GM19455 (cell line): ENCODE measurements at regions not wholly inside any gene's neighbourhood (a gene's known extent, or its start where the extent isn't known, plus 50 kb on each side); places are given as distances from the start of the nearest gene placed in this dataset.

Experiments
- ATAC-seq: cut with Tn5 transposase; IDR thresholded peaks from one replicate; pipeline ENCODE4 v1.9.1; 2021; ENCODE audit not compliant: unreplicated experiment

GRCh38 chr2:515441-516127, 161.6 kb downstream of the TMEM18 start:
- ATAC-seq = no peak

- ATAC-seq = no peak
Observed at GRCh38 chr2:513981-514706, 163.1 kb downstream of the TMEM18 start.

- no peak for ATAC-seq
Observed at GRCh38 chr2:510839-511238, 166.4 kb downstream of the TMEM18 start.

DNA sequence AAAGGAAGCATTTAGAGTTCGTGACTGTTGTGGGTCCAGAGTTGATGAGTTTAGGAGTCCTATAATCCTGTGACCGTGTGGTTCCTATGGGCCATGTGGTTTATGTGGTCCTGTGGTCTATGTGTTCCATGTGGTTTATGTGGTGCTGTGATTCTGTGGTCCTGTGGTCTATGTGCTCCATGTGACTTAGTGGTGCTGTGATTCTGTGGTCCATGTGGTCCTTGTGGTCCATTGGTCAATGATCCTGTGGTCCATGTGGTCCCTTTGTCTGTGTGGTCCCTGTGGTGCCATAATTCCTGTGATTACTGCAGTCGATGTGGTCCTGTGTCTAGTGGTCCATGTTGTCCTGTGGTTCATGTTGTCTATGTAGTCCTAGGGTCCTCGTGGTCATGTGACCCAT, 167.3 kb downstream of the TMEM18 start:
- no peak for ATAC-seq

DNA sequence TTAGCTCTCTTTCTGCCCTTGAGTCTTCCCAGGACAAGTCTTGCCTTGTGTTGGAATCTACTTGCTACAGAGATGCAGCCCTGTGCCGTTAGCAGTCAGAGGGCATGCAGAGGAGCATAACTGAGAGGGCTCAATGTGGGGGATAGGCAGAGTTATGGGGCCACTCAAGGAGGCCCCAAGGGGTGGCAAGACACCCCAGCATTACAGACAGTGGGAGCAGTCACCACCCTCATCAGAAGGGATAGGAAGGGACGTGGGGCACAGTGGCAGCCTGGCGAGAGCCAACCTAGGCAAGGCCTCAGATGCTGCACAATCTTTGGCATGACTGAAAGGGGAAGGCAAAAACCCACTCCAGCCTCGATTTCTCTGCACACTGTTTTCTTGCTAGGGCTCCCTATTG, 169.1 kb downstream of the TMEM18 start:
- no peak for ATAC-seq

DNA sequence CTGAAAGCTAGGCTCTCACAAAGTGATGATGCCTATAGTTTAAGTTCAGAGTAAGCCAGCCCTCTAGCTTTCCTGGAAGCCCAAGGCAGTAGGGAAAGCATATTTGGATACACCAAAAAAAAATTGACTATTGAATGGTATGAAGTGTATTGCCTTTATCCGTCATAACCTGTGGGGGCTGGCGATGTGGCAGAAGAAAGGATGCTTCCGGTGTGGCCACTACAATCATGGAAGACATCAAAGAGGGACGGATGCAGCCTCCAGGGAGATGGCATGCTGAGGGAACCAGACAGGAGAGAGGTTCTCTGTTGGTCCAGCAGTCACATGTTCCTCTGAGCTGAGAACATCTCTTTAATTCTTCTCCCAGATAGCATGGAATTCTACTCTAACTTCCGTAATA, 170.3 kb downstream of the TMEM18 start:
- ATAC-seq = no peak

GRCh38 chr2:506451-506850, 170.8 kb downstream of the TMEM18 start:
- no peak for ATAC-seq

DNA sequence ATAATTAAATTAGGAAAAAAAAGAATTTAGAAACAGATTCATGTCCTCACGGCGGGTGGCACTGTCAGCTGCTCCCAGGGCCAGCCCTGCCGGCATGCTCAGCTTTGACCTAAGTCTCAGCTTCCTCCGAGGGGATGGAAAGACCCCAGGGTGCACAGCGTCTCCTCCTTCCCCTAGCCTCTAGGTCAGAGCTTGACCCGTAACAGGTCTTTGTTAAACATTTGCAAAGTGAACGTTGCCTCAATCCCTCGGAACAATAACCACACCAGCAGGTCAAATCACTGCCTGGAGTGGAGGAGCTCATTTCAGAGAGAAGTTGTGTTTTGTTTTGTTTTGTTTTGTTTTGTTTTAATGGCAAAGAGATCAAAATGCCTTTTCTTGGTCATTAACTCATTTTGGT, 171.3 kb downstream of the TMEM18 start:
- ATAC-seq = no peak

DNA sequence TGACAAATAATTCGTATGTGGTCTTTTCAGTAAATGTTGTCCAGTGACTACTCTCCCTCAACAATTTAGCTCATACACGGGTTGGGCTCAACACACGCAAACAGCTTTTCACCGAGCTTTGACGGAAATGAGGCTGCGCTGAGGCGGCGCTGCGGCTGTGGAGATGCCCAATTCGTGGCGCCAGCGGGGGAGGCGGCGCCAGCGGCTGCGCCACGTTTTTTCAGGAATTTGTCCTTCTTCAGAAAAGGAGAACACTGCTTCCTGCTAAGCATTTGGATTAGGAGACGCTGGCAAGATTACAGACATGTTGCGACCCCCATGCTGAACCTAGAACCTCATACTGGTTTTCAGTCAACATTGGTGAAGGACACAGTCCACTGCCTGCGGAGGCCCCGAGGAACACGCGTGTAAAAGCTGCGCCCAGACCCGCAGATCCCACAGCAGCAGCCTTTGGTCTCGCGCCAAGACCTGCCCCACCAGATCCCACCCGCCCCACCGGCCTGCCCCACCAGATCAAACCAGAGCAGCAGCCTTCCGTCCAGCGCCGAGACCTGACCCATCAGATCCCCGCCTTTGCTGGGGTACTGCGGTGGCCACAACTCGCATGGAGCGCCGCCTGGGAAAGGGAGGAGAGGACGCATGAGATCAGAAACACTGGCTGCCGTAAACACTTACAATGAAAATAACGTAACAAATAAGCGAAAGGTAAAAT, 173.8 kb downstream of the TMEM18 start:
- no peak for ATAC-seq

- no peak for ATAC-seq
Observed at GRCh38 chr2:502831-503230, 174.4 kb downstream of the TMEM18 start.

DNA sequence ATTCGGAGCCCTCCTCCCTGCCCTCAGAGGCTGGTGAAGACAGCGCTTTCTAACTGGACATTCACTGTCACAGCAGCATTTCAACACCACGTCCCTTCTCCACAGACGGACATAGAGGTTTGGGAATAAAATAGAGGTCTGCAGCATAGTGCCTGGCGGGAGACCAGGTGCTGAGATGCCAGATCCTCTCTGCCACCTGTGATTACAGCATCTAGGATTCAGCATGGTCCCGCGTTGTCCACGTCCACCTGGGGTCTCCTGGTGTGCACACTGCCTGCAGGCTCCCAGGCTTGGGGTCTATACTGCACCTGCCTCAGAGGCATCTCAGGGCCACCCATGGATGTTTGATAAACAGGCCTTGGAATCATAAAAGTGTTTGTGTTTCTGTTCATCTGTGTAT, 175.5 kb downstream of the TMEM18 start:
- ATAC-seq = no peak

DNA sequence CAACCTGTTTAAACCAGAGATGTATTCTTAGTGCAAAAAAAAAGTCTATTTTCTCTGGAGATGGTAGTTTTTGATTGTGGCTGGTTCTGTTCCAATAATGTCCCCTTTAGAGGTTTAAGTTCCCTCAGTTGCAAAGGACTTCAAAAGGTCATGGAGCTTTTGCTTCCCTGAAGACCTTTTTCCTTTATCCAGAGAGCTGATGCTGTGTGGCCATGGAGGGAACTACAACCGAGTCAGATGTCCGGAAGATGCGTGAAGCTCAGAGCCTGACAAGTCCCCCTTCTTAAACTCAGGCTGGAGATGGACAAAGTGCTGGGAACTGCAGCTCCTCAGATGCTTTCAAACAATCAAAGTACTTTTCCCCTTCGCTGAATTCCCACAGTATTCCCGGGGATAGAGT, 176.1 kb downstream of the TMEM18 start:
- ATAC-seq = no peak

- ATAC-seq = no peak
Observed at GRCh38 chr2:499726-500125, 177.5 kb downstream of the TMEM18 start.

DNA sequence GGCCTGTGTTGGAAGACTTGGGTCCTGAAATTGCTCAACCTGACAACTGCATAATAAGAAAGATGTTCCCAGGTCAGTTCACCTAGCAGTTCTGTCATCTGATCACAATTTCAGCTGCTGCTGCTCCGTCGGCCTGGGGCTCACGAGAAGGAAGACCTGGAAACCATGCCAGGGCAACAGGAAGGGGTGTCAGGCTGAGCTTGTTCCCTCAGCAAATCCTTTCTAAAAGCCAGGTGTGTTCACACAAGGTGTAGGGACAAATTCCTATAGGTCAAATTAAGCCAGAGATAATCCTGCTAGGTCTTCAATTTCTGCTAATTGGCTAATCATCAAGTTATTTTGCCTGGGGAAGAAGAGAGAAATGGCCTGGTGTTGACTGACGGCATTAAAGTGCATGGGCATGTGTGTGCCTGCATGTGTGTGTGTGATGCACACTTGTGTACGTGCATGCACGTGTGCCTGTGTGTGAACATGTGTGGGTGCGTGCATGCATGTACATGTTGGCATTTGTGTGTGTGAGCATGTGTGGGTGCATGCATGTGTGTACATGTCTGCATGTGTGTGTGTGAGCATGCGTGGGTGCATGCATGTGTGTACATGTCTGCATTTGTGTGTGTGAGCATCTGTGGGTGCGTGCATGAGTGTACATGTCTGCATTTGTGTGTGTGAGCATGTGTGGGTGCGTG, 178.6 kb downstream of the TMEM18 start:
- ATAC-seq = no peak

DNA sequence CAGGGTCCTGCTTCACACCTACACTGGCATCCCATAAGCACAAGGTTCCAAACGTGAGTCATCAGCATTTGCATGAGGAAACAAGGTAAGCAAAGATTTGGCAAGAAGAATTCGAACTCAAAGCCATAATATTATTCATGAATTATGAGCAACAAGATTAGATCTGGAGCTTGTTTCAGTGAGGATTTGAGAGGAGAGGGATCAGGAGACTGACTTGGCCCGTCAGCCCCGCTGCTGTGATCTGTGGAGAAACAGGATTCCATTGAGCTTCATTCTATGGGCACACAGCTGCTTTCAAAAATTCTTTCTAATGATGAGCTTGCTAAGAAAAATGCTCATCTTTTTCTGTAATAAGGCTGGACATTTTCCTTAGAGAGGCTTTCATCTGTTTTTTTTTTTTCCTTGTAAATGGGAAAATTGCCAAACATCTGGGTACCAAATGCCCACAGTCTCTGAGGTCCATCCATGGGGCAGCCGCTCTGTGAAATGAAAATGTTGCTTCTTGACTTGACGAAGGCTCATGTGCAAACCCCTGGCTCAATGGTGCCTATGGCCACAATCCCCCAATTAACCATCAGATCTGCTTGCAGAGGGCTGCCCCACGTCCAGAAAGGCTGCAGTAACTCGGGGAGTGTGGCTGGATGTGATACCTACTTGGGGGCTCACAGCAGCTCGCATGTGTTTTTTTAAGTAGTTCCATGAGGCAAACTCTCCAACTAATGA, 179.3 kb downstream of the TMEM18 start:
- ATAC-seq = no peak

DNA sequence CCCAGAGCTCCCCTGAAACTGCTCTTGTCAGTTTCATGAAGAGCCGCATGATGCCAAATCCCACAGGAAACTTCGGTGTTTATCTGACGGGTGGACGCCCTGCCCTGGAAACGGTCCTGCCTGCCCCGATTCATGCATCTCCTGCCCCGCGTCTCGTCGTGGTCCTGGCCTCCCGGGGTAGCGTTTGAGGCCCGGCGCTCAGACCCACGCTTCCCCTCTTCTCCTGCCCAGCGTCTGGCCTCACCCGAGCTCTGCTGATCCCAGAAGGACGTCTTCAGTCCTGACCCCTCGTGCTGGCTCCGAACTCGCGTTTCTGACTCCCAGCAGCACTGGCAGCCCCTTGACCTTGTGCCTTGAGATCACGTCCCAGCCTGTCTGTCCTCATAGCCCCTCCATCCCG, 180.5 kb downstream of the TMEM18 start:
- ATAC-seq = no peak

DNA sequence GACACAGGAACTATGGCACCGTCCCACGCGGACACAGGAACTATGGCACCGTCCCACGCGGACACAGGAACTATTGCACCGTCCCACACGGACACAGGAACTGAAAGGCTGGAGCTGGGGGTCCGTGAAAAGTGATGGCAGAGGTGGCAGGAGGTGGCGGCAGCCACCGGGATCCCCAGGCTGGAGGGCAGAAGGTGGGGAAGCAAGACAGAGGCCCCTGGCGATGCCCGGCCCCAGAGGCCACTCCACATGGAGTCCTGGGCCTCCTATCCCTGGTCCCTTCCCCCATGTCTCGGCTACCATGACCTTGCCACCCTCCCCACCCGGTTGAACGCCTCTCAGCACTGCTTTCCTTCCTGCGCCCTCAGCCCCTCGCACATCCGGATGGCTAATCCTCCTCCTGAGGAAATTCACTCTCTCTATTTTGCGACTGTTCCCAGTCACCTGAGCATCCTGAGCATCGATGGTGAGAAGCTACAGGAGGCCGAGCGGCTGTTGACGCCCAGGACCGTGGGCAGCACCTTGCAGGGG, 181.4 kb downstream of the TMEM18 start:
- ATAC-seq = no peak

- no peak for ATAC-seq
Observed at GRCh38 chr2:494853-495252, 182.4 kb downstream of the TMEM18 start.

DNA sequence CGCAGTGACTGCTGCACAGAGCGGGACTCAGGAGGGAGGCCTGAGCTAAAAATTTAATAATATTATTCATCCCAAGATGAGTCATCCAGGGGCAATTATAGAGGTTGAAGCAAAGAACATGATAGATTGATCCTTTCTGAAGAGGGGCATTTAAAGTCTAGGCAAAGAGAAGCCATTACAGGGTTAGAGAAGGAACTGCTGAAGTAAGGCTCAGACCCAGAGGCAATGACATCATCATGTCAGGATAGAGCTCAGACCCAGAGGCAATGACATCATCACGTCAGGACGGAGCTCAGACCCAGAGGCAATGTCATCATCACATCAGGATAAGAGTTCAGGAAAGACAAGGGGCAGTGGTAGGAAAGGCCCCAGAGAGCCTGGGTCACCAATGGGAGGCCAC, 184.0 kb downstream of the TMEM18 start:
- ATAC-seq = no peak

- no peak for ATAC-seq
Observed at GRCh38 chr2:492178-492577, 185.0 kb downstream of the TMEM18 start.

DNA sequence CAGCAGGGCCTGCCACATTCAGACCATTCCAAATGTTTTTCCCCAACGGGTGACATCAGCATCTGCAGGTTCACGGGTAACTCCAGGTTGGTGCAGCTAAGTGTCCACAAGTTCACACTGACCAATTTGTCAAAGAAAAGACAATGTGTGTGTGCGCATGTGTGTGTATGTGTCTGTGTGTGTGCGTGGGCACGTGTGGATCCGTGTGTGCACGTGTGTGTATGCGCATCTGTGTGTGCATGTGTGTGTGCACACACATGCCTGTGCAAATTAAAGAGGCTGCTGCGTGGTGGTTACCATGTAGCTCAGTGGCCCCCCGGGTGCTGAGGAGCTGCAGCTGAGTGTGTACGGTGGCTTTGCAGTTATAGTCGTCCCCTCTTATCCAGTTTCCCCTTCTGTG, 187.4 kb downstream of the TMEM18 start:
- no peak for ATAC-seq
